ENCODE measurements at regions not wholly inside any gene's neighbourhood (a gene's known extent, or its start where the extent isn't known, plus 50 kb on each side); places are given as distances from the start of the nearest gene placed in this dataset.
"Not testable (repeated sequence)": the region's sequence is repeated elsewhere in the genome, so short reads cannot be mapped to it uniquely, and the experiment has no call there.

DNA sequence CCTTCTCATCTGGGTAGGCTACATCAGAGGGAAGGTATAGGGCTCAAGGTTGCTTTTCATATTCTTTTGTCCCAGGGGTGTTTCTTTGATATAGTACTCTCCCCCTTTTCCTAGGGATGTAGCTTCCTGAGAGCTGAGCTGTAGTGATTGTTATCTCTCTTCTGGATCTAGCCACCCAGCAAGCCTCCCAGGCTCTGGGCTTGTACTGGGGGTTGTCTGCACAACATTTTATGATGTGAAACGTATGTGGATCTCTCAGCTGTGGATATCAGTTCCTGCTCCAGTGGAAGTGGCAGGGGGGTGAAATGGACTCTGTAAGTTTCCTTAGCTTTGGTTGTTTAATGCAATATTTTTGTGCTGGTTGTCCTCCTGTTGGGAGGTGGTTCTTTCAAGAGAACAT lies 437.3 kb upstream of the SYNCRIP start:
- Histone ChIP-seq H3K9me3 (ENCODE audit: severe bottlenecking) (no peaks in the 10 kb centered on the region), H3K36me3 (no peaks in the 10 kb centered on the region), H3K4me3 (ENCODE audit: low read depth, low read length) (no peak overlapping the region), H3K27ac (no peak overlapping the region), H3K27me3 (ENCODE audit: insufficient read depth, low read depth, severe bottlenecking) (peaks cover 10% of the 10 kb centered on the region)
- DNase-seq: no peak
- TF ChIP-seq, protein P1, sequence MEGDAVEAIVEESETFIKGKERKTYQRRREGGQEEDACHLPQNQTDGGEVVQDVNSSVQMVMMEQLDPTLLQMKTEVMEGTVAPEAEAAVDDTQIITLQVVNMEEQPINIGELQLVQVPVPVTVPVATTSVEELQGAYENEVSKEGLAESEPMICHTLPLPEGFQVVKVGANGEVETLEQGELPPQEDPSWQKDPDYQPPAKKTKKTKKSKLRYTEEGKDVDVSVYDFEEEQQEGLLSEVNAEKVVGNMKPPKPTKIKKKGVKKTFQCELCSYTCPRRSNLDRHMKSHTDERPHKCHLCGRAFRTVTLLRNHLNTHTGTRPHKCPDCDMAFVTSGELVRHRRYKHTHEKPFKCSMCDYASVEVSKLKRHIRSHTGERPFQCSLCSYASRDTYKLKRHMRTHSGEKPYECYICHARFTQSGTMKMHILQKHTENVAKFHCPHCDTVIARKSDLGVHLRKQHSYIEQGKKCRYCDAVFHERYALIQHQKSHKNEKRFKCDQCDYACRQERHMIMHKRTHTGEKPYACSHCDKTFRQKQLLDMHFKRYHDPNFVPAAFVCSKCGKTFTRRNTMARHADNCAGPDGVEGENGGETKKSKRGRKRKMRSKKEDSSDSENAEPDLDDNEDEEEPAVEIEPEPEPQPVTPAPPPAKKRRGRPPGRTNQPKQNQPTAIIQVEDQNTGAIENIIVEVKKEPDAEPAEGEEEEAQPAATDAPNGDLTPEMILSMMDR (IDR thresholded peaks at IDR 0.05; ENCODE audit: low read depth, low read length): no peak

- TF ChIP-seq, protein P1 (IDR thresholded peaks at IDR 0.05; ENCODE audit: low read depth, low read length): no peak
- H3K4me3 ChIP-seq (ENCODE audit: low read depth, low read length): no peak overlapping the region
- no peak for DNase-seq
- H3K27me3 ChIP-seq (ENCODE audit: insufficient read depth, low read depth, severe bottlenecking): peaks cover 8% of the 10 kb centered on the region
- H3K9me3 ChIP-seq (ENCODE audit: severe bottlenecking): no peaks in the 10 kb centered on the region
- H3K27ac ChIP-seq: no peak overlapping the region
- no peaks in the 10 kb centered on the region for H3K36me3 ChIP-seq
Observed at GRCh38 chr6:86070151-86070550, 427.5 kb upstream of the SYNCRIP start.

DNA sequence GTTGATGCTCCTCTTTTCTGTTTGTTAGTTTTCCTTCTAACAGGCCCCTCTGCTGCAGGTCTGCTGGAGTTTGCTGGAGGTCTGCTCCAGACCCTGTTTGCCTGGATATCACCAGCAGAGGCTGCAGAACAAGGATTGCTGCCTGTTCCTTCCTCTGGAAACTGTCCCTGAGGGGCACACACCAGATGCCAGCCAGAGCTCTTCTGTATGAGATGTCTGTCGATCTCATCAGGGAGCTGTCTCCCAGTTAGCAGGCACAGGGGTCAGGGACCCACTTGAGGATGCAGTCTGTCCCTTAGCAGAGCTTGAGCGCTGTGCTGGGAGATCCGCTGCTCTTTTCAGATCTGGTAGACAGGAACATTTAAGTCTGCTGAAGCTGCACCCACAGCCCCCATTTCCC lies 422.3 kb upstream of the SYNCRIP start:
- H3K4me3 ChIP-seq (ENCODE audit: low read depth, low read length); H3K27ac ChIP-seq; DNase-seq; H3K9me3 ChIP-seq (ENCODE audit: severe bottlenecking); H3K36me3 ChIP-seq: not testable (repeated sequence)
- H3K27me3 ChIP-seq (ENCODE audit: insufficient read depth, low read depth, severe bottlenecking): peaks cover 11% of the 10 kb centered on the region

DNA sequence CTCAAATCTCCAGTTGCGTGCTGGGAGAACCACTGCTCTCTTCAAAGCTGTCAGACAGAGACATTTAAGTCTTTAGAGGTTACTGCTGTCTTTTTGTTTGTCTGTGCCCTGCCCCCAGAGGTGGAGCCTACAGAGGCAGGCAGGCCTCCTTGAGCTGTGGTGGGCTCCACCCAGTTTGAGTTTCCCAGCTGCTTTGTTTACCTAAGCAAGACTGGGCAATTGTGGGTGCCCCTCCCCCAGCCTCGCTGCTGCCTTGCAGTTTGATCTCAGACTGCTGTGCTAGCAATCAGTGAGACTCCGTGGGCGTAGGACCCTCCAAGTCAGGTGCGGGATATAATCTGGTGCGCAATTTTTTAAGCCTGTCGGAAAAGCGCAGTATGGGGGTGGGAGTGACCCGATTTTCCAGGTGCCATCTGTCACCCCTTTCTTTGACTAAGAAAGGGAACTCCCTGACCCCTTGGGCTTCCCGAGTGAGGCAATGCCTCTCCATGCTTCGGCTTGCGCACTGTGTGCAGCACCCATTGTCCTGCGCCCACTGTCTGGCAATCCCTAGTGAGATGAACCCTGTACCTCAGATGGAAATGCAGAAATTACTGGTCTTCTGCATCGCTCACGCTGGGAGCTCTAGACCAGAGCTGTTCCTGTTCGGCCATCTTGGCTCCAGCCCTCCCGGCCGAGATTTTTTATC lies 414.8 kb upstream of the SYNCRIP start:
- not testable (repeated sequence) for DNase-seq; H3K27ac ChIP-seq; H3K9me3 ChIP-seq (ENCODE audit: severe bottlenecking); H3K36me3 ChIP-seq; H3K4me3 ChIP-seq (ENCODE audit: low read depth, low read length); H3K27me3 ChIP-seq (ENCODE audit: insufficient read depth, low read depth, severe bottlenecking)

GRCh38 chr6:86045038-86045437 lies 402.4 kb upstream of the SYNCRIP start:
- no peak overlapping the region for H3K27ac ChIP-seq
- no peaks in the 10 kb centered on the region for H3K36me3 ChIP-seq
- no peak overlapping the region for H3K4me3 ChIP-seq (ENCODE audit: low read depth, low read length)
- TF ChIP-seq, protein P1 (IDR thresholded peaks at IDR 0.05; ENCODE audit: low read depth, low read length): no peak
- no peak for DNase-seq
- no peaks in the 10 kb centered on the region for H3K9me3 ChIP-seq (ENCODE audit: severe bottlenecking)
- H3K27me3 ChIP-seq (ENCODE audit: insufficient read depth, low read depth, severe bottlenecking): peaks cover 3% of the 10 kb centered on the region

GRCh38 chr6:86042214-86042613 lies 399.5 kb upstream of the SYNCRIP start:
- Histone ChIP-seq H3K9me3 (ENCODE audit: severe bottlenecking) (no peaks in the 10 kb centered on the region), H3K27me3 (ENCODE audit: insufficient read depth, low read depth, severe bottlenecking) (peaks cover 3% of the 10 kb centered on the region), H3K4me3 (ENCODE audit: low read depth, low read length) (no peak overlapping the region), H3K36me3 (no peaks in the 10 kb centered on the region), H3K27ac (no peak overlapping the region)
- TF ChIP-seq, protein P1 (IDR thresholded peaks at IDR 0.05; ENCODE audit: low read depth, low read length): no peak
- DNase-seq: no peak

GRCh38 chr6:86031713-86032112 lies 389.0 kb upstream of the SYNCRIP start:
- no peak for DNase-seq
- Histone ChIP-seq H3K27ac (no peak overlapping the region), H3K27me3 (ENCODE audit: insufficient read depth, low read depth, severe bottlenecking) (peaks cover 27% of the 10 kb centered on the region), H3K4me3 (ENCODE audit: low read depth, low read length) (no peak overlapping the region), H3K36me3 (no peaks in the 10 kb centered on the region), H3K9me3 (ENCODE audit: severe bottlenecking) (no peaks in the 10 kb centered on the region)
- TF ChIP-seq, protein P1 (IDR thresholded peaks at IDR 0.05; ENCODE audit: low read depth, low read length): no peak

Measured in WERI-Rb-1 (cell line).